B cell (primary cell): ENCODE measurements at regions not wholly inside any gene's neighbourhood (a gene's known extent, or its start where the extent isn't known, plus 50 kb on each side); places are given as distances from the start of the nearest gene placed in this dataset.

Experiments
- ATAC-seq: fragments of 200-7000 bp; cut with Tn5 transposase; one replicate; pipeline ENCODE4 v1.10.0; 2021; ENCODE audit warnings: low read depth, mild to moderate bottlenecking, moderate number of reproducible peaks, moderate library complexity
- CTCF ChIA-PET: fragments of 350-600 bp; sonication (Branson Sonifier 250); formaldehyde crosslinking; loops from one replicate; lab custom pipeline; 2021; ENCODE audit warnings: antibody characterized with exemption, inconsistent platforms; lab: Charles Lee
- POLR2A ChIA-PET: fragments of 350-600 bp; sonication (Branson Sonifier 250); formaldehyde crosslinking; loops from one replicate; lab custom pipeline; 2021; ENCODE audit warnings: antibody characterized with exemption; lab: Charles Lee
- DNase-seq: peaks from one replicate; pipeline ENCODE4 v3.0.0; 2013
- H2AFZ ChIP-seq: 2 replicates; pipeline ENCODE4 v1.6.1; 2012; ENCODE audit warnings: mild to moderate bottlenecking, low read depth, low read length; ENCODE audit not compliant: insufficient read depth, poor library complexity, severe bottlenecking
- H3K27ac ChIP-seq, 2 donors: 1 replicate in 1 of 2; 2 replicates in 1 of 2; pipeline ENCODE4 v1.5.1; 2012 to 2013; ENCODE audit warnings: low read length in 2 of 2, mild to moderate bottlenecking in 2 of 2, moderate library complexity in 1 of 2
- H3K27me3 ChIP-seq, 4 experiments: fragments of 200-600 bp in 1 of 4; sonication (generic) in 1 of 4; replicated peaks in 1 of 4; 1 replicate in 2 of 4; 2 replicates in 2 of 4; pipeline versions ENCODE4 v1.6.1 to v1.7.0; 2013 to 2016; ENCODE audit warnings: low read length in 3 of 4, mild to moderate bottlenecking in 2 of 4, mixed read lengths in 1 of 4, moderate library complexity in 1 of 4; ENCODE audit not compliant: insufficient read depth in 4 of 4, control insufficient read depth in 3 of 4; ENCODE audit errors: control extremely low read depth in 1 of 4
- H3K36me3 ChIP-seq, 2 experiments: replicated peaks in 1 of 2; 1 replicate in 1 of 2; 2 replicates in 1 of 2; pipeline versions ENCODE4 v1.6.1 to v1.7.1; 2013; ENCODE audit warnings: low read length in 1 of 2; ENCODE audit not compliant: insufficient read depth in 2 of 2, control insufficient read depth in 1 of 2; ENCODE audit errors: control extremely low read depth in 1 of 2, extremely low read depth in 1 of 2
- H3K4me1 ChIP-seq, 2 donors: fragments of 200-600 bp in 1 of 2; sonication (generic) in 1 of 2; 1 replicate in 1 of 2; 2 replicates in 1 of 2; pipeline versions ENCODE4 v1.5.1 to v1.6.1; 2013 to 2017; ENCODE audit warnings: low read length in 2 of 2; ENCODE audit not compliant: control insufficient read depth in 2 of 2, insufficient read depth in 2 of 2
- H3K4me2 ChIP-seq: replicated peaks from 2 replicates; pipeline ENCODE3; 2012; ENCODE audit warnings: mild to moderate bottlenecking, low read depth, low read length; ENCODE audit not compliant: poor library complexity, severe bottlenecking
- H3K4me3 ChIP-seq, 5 experiments: fragments of 200-600 bp in 1 of 5; sonication (generic) in 1 of 5; 1 replicate in 3 of 5; 2 replicates in 2 of 5; pipeline versions ENCODE4 v1.5.1 to v1.7.0; 2011 to 2016; ENCODE audit warnings: low read length in 4 of 5, mild to moderate bottlenecking in 4 of 5, low read depth in 2 of 5, control low read depth in 1 of 5, moderate library complexity in 1 of 5; ENCODE audit not compliant: insufficient read depth in 1 of 5; ENCODE audit errors: control extremely low read depth in 1 of 5, extremely low read depth in 1 of 5
- H3K79me2 ChIP-seq: fragments of 200-600 bp; sonication (generic); one replicate; pipeline ENCODE4 v1.6.0; 2016; ENCODE audit warnings: low read length; ENCODE audit not compliant: control insufficient read depth, insufficient read depth
- H3K9ac ChIP-seq: fragments of 200-600 bp; sonication (generic); 2 replicates; pipeline ENCODE4 v1.6.1; 2017; ENCODE audit warnings: mild to moderate bottlenecking, low read length, moderate library complexity
- H3K9me3 ChIP-seq, 3 donors: one replicate each; pipeline versions ENCODE4 v1.6.1 to v1.7.1; 2013; ENCODE audit warnings: low read length in 2 of 3; ENCODE audit not compliant: control insufficient read depth in 2 of 3, insufficient read depth in 1 of 3; ENCODE audit errors: control extremely low read depth in 1 of 3
- H4K20me1 ChIP-seq: 2 replicates; pipeline ENCODE4 v1.6.0; 2012; ENCODE audit warnings: mild to moderate bottlenecking, low read length; ENCODE audit not compliant: insufficient read depth, control insufficient read depth, poor library complexity, severe bottlenecking
- H3K27ac Mint-ChIP-seq: one replicate; pipeline ENCODE4 v1.8.0; 2021; ENCODE audit warnings: mixed read lengths
- H3K27me3 Mint-ChIP-seq: one replicate; pipeline ENCODE4 v1.8.0; 2021; ENCODE audit warnings: mixed read lengths
- H3K4me1 Mint-ChIP-seq: one replicate; pipeline ENCODE4 v1.8.0; 2021; ENCODE audit warnings: mixed read lengths
- H3K4me3 Mint-ChIP-seq: one replicate; pipeline ENCODE4 v1.8.0; 2021; ENCODE audit warnings: mixed read lengths
- H3K9me3 Mint-ChIP-seq: one replicate; pipeline ENCODE4 v1.8.0; 2022; ENCODE audit warnings: mixed read lengths; ENCODE audit not compliant: insufficient read depth
- CTCF ChIP-seq: fragments of 200-600 bp; IDR thresholded peaks from one replicate; pipeline ENCODE4 v1.8.0; 2022; ENCODE audit warnings: antibody characterized with exemption, mild to moderate bottlenecking
- EZH2 ChIP-seq: IDR thresholded peaks from 2 replicates; pipeline ENCODE4 v1.6.1; 2012; ENCODE audit warnings: borderline replicate concordance, low read depth, mild to moderate bottlenecking, moderate library complexity, low read length; ENCODE audit not compliant: insufficient read depth, poor library complexity, severe bottlenecking
- WGBS: methylation state at CpG from one replicate; pipeline ENCODE4 v1.1.5; 2013; ENCODE audit warnings: missing lambda C conversion rate; ENCODE audit not compliant: insufficient coverage; 5-methylcytosine and 5-hydroxymethylcytosine counted together
- intact Hi-C: fragments of 100-400 bp; cut with micrococcal nuclease; formaldehyde crosslinking; loops from one replicate; pipeline ENCODE4 v1.10.0; 2022

DNA sequence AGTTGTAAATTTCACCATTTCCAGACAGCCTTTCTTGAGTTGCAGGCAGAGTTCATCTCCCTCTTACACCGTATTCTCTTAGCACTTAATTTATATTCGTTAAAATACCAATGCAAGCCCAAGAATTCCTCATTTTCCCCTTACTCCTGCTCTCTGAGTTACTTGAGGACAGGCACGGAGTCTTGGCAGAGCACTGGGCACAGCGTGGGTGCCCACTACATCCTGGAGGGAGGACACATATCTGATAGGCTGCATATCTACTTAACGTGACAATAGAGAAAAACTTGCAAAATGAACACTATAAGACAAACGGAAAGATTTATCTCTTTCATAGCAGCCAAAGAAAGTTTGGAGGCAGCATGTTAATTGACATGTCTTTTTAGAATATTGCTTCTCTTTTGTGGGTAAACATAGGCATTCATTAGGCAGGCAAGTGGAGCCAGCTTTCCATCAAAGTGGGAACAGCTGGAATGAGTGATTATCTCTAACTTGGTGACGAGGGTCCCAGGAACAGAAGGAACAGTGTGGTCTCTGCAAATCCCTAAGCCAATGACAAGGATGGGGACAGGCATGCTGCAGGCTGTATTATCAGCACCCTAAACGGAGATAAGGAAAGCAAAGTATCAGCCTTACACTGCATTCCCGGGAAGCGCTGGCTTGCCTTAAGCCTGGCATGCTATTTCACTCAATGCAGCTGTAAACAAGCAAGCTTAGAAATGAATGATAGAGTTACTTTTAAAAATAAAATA, 116.5 kb downstream of the RTP4 start:
- TF ChIP-seq CTCF (no peak), EZH2 (no peak)
- no peak overlapping the region for H3K27ac ChIP-seq
- Mint-ChIP-seq H3K4me1 (no peaks in the 10 kb centered on the region), H3K27ac (no peak overlapping the region), H3K4me3 (no peak overlapping the region), H3K27me3 (peaks cover 37% of the 10 kb centered on the region), H3K9me3 (no peaks in the 10 kb centered on the region)
- intact Hi-C loops, result no loop called here
- no peak overlapping the region for H3K4me3 ChIP-seq
- ATAC-seq (no peak), DNase-seq (no peak)
- H3K4me1 ChIP-seq, result no peaks in the 10 kb centered on the region
- WGBS, result 80% methylated on average over 5 of the region's 10 CpGs
- H3K9me3 ChIP-seq, result no peaks in the 10 kb centered on the region
- H2AFZ ChIP-seq, result no peak overlapping the region
- ChIA-PET POLR2A (no interaction called here), CTCF (no interaction called here)
- no peak overlapping the region for H3K9ac ChIP-seq
- no peaks in the 10 kb centered on the region for H4K20me1 ChIP-seq
- no peaks in the 10 kb centered on the region for H3K36me3 ChIP-seq
- no peaks in the 10 kb centered on the region for H3K79me2 ChIP-seq
- H3K27me3 ChIP-seq, result peaks cover 0 to 6% (median 0%) of the 10 kb centered on the region in 4 experiments
- H3K4me2 ChIP-seq, result no peak overlapping the region

DNA sequence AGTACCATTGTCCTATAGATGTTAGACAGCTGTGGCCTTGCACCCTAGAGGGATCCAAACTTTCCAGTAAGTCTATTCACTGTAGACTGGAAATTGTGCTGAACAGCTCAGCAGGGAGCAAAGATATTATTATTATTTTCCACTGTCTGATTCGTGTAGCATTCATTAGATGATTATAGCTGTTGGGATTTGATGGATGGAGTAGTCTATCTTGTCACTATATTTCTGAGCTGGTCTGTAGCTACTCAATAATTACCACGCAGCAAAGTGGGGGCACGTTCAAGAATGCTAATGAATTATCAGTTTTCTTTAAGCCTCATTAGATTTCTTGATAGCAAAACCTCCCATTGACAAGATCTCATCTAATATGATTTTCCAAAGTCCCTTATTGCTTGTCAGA, 113.2 kb downstream of the RTP4 start:
- CTCF ChIA-PET, result no interaction called here
- 40% methylated on average over 1 of the region's 3 CpGs for WGBS

More for the DNA sequence above, 113.2 kb downstream of the RTP4 start:
- peaks cover 31% of the 10 kb centered on the region for H3K27me3 Mint-ChIP-seq
- POLR2A ChIA-PET, result no interaction called here
- H3K4me1 ChIP-seq, result no peaks in the 10 kb centered on the region
- intact Hi-C loops, result no loop called here
- H3K9me3 Mint-ChIP-seq, result peaks cover under 1% of the 10 kb centered on the region
- H3K9ac ChIP-seq, result no peak overlapping the region
- H3K79me2 ChIP-seq, result no peaks in the 10 kb centered on the region
- H3K4me3 Mint-ChIP-seq, result no peak overlapping the region
- H3K9me3 ChIP-seq, result peaks cover 0 to 3% (median 0%) of the 10 kb centered on the region in 3 donors
- ATAC-seq (no peak), DNase-seq (no peak)
- H3K36me3 ChIP-seq, result no peaks in the 10 kb centered on the region
- peaks cover 0 to 6% (median 0%) of the 10 kb centered on the region in 4 experiments for H3K27me3 ChIP-seq
- no peaks in the 10 kb centered on the region for H3K4me1 Mint-ChIP-seq
- H2AFZ ChIP-seq, result no peak overlapping the region
- H3K4me3 ChIP-seq, result no peak overlapping the region
- no peak for TF ChIP-seq CTCF
- no peak for TF ChIP-seq EZH2
- H3K4me2 ChIP-seq, result no peak overlapping the region
- H4K20me1 ChIP-seq, result no peaks in the 10 kb centered on the region
- H3K27ac Mint-ChIP-seq, result no peak overlapping the region
- H3K27ac ChIP-seq, result no peak overlapping the region
